SK-N-SH treated with all-trans-retinoic acid at 6 μM for 48 hours (cell line): ENCODE measurements at regions not wholly inside any gene's neighbourhood (a gene's known extent, or its start where the extent isn't known, plus 50 kb on each side); places are given as distances from the start of the nearest gene placed in this dataset.

Experiments
- BACH2 ChIP-seq: fragments of 250-450 bp; sonication (Bioruptor Pico); IDR thresholded peaks from 2 replicates; pipeline ENCODE4 v1.9.0; 2021; ENCODE audit warnings: mild to moderate bottlenecking, borderline replicate concordance
- CSDC2 ChIP-seq: fragments of 250-450 bp; sonication (Bioruptor Pico); IDR thresholded peaks from 2 replicates; pipeline ENCODE4 v1.5.0; 2020; ENCODE audit warnings: mild to moderate bottlenecking, moderate library complexity
- ISL1 ChIP-seq: fragments of 250-450 bp; sonication (Bioruptor Pico); IDR thresholded peaks from 2 replicates; pipeline ENCODE4 v2.1.2; 2022; ENCODE audit warnings: mild to moderate bottlenecking, moderate library complexity
- PPARA ChIP-seq: fragments of 250-450 bp; sonication (Bioruptor Pico); IDR thresholded peaks from 2 replicates; pipeline ENCODE4 v1.5.0; 2020; ENCODE audit warnings: mild to moderate bottlenecking, borderline replicate concordance
- TF ChIP-seq, protein P1 (sequence below): fragments of 250-450 bp; sonication (Bioruptor Pico); IDR thresholded peaks from 2 replicates; pipeline ENCODE4 v1.8.0; 2021; ENCODE audit warnings: low read depth, mild to moderate bottlenecking, moderate library complexity, borderline replicate concordance

DNA sequence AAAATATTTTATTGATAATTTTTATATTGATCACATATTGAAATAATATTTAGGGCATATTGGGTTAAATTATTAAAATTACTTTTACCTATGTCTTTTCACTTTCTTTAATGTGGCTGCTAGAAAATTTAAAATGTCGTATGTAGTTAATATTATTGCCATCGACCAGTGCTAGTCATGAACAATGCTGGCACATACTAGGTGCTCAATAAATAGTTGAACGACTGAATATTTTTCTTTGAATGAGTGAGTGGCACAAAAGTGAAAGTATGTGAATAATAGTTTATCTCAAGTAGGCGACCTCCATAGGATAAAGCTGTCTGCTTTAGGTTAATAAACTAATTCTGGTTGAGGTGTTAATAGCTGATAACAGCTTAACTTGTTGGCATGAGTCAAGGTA is 150.8 kb upstream of the FGGY start:
- TF ChIP-seq BACH2 (CRISPR knock-in tag) (no peak), ISL1 (CRISPR knock-in tag) (no peak), CSDC2 (CRISPR knock-in tag) (no peak), PPARA (CRISPR knock-in tag) (no peak)
- TF ChIP-seq, protein P1, sequence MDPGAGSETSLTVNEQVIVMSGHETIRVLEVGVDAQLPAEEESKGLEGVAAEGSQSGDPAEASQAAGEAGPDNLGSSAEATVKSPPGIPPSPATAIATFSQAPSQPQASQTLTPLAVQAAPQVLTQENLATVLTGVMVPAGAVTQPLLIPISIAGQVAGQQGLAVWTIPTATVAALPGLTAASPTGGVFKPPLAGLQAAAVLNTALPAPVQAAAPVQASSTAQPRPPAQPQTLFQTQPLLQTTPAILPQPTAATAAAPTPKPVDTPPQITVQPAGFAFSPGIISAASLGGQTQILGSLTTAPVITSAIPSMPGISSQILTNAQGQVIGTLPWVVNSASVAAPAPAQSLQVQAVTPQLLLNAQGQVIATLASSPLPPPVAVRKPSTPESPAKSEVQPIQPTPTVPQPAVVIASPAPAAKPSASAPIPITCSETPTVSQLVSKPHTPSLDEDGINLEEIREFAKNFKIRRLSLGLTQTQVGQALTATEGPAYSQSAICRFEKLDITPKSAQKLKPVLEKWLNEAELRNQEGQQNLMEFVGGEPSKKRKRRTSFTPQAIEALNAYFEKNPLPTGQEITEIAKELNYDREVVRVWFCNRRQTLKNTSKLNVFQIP: no peak
